ENCODE measurements at regions not wholly inside any gene's neighbourhood (a gene's known extent, or its start where the extent isn't known, plus 50 kb on each side); places are given as distances from the start of the nearest gene placed in this dataset.

GRCh38 chr2:204019572-204020501 lies 83.3 kb downstream of the ICOS start:
- H3K4me2 ChIP-seq (ENCODE audit: low read length): no peak overlapping the region
- no peaks in the 10 kb centered on the region for H3K9me3 ChIP-seq (ENCODE audit: low read length)
- no peaks in the 10 kb centered on the region for H3K79me2 ChIP-seq (ENCODE audit: insufficient read depth, low read depth, low read length)
- no peaks in the 10 kb centered on the region for H3K4me1 ChIP-seq (ENCODE audit: insufficient read depth, low read length, poor library complexity, severe bottlenecking)
- no peaks in the 10 kb centered on the region for H3K9me2 ChIP-seq (ENCODE audit: insufficient read depth, low read length)
- no peak for TF ChIP-seq EZH2phosphoT487 (IDR thresholded peaks at IDR 0.05; ENCODE audit: borderline replicate concordance, low read depth, low read length)
- no peak for TF ChIP-seq CTCF (conservative IDR thresholded peaks at IDR 0.05; ENCODE audit: low read length)
- no peak overlapping the region for H3K27ac ChIP-seq (ENCODE audit: low read depth, low read length, poor library complexity, severe bottlenecking)
- ChIA-PET CTCF (ENCODE audit: unreplicated experiment) (no interaction called here), POLR2A (interaction anchor here (1.1 kb wide), 1 partner anchor 12 kb away, joined by 3 read pairs; no protein-coding TSS in a partner anchor)
- no peak overlapping the region for H3K4me3 ChIP-seq (ENCODE audit: low read depth, low read length, poor library complexity, severe bottlenecking)
- no peak overlapping the region for H2AFZ ChIP-seq (ENCODE audit: low read length)
- H4K20me1 ChIP-seq (ENCODE audit: insufficient read depth, low read length): no peaks in the 10 kb centered on the region
- DNase-seq (ENCODE audit: low spot score): no peak
- no TSS peak for BruUV-seq (replicated peaks)
- no peaks in the 10 kb centered on the region for H3K36me3 ChIP-seq (ENCODE audit: insufficient read depth, low read length)
- intact Hi-C loops (cut with micrococcal nuclease; ENCODE audit: unreplicated experiment): no loop called here

- H3K9me2 ChIP-seq (ENCODE audit: insufficient read depth, low read length): no peaks in the 10 kb centered on the region
- H3K36me3 ChIP-seq (ENCODE audit: insufficient read depth, low read length): no peaks in the 10 kb centered on the region
- ChIA-PET POLR2A (no interaction called here), CTCF (ENCODE audit: unreplicated experiment) (no interaction called here)
- DNase-seq (ENCODE audit: low spot score): no peak
- no peak overlapping the region for H3K4me2 ChIP-seq (ENCODE audit: low read length)
- no peaks in the 10 kb centered on the region for H3K79me2 ChIP-seq (ENCODE audit: insufficient read depth, low read depth, low read length)
- intact Hi-C loops (cut with micrococcal nuclease; ENCODE audit: unreplicated experiment): no loop called here
- no peak overlapping the region for H3K4me3 ChIP-seq (ENCODE audit: low read depth, low read length, poor library complexity, severe bottlenecking)
- H3K27ac ChIP-seq (ENCODE audit: low read depth, low read length, poor library complexity, severe bottlenecking): no peak overlapping the region
- no TSS peak for BruUV-seq (replicated peaks)
- no peaks in the 10 kb centered on the region for H4K20me1 ChIP-seq (ENCODE audit: insufficient read depth, low read length)
- no peaks in the 10 kb centered on the region for H3K9me3 ChIP-seq (ENCODE audit: low read length)
- peaks cover 5% of the 10 kb centered on the region for H3K4me1 ChIP-seq (ENCODE audit: insufficient read depth, low read length, poor library complexity, severe bottlenecking)
- no peak for TF ChIP-seq EZH2phosphoT487 (IDR thresholded peaks at IDR 0.05; ENCODE audit: borderline replicate concordance, low read depth, low read length)
- no peak for TF ChIP-seq CTCF (conservative IDR thresholded peaks at IDR 0.05; ENCODE audit: low read length)
- H2AFZ ChIP-seq (ENCODE audit: low read length): no peak overlapping the region
Measured at GRCh38 chr2:204021290-204022081, 84.9 kb downstream of the ICOS start.
